ENCODE measurements at regions not wholly inside any gene's neighbourhood (a gene's known extent, or its start where the extent isn't known, plus 50 kb on each side); places are given as distances from the start of the nearest gene placed in this dataset.

GRCh38 chr13:24038841-24039330 lies 121.6 kb upstream of the SPATA13 start:
- Histone ChIP-seq H3K9ac (ENCODE audit: low read length) (no peak overlapping the region), H4K20me1 (ENCODE audit: insufficient read depth) (no peaks in the 10 kb centered on the region), H3K4me2 (ENCODE audit: low read length) (no peak overlapping the region), H3K9me2 (ENCODE audit: insufficient read depth, low read length) (no peaks in the 10 kb centered on the region), H3K27ac (ENCODE audit: low read length) (no peak overlapping the region), H3K27me3 (ENCODE audit: insufficient read depth, low read depth, low read length) (no peaks in the 10 kb centered on the region), H3K4me3 (ENCODE audit: low read length) (no peak overlapping the region), H3K79me2 (replicated peaks; ENCODE audit: insufficient read depth, low read length) (no peaks in the 10 kb centered on the region), H3K9me3 (ENCODE audit: low read length) (no peaks in the 10 kb centered on the region), H2AFZ (ENCODE audit: low read depth, low read length) (no peak overlapping the region), H3F3A (ENCODE audit: insufficient read depth, low read length, poor library complexity, severe bottlenecking) (no peaks in the 10 kb centered on the region), H3K36me3 (ENCODE audit: insufficient read depth, low read length) (no peaks in the 10 kb centered on the region)
- TF ChIP-seq RAD21 (conservative IDR thresholded peaks at IDR 0.05): no peak
- no peak for TF ChIP-seq CTCF (IDR thresholded peaks at IDR 0.05; ENCODE audit: poor library complexity, severe bottlenecking)
- TF ChIP-seq EP300 (conservative IDR thresholded peaks at IDR 0.05; ENCODE audit: poor library complexity, severe bottlenecking): no peak
- no peak for TF ChIP-seq TAF1 (IDR thresholded peaks at IDR 0.05; ENCODE audit: low read depth)
- TF ChIP-seq EZH2 (IDR thresholded peaks at IDR 0.05; ENCODE audit: borderline replicate concordance, insufficient read depth, low read length, poor library complexity, severe bottlenecking): no peak
- no peak for TF ChIP-seq SMC3 (conservative IDR thresholded peaks at IDR 0.05; ENCODE audit: poor library complexity)
- TF ChIP-seq REST (IDR thresholded peaks at IDR 0.05; ENCODE audit: borderline replicate concordance): no peak
- no peak for TF ChIP-seq MXI1 (conservative IDR thresholded peaks at IDR 0.05; ENCODE audit: poor library complexity, severe bottlenecking)
- no peak for TF ChIP-seq POLR2AphosphoS5 (IDR thresholded peaks at IDR 0.05)

- H3K9ac ChIP-seq (ENCODE audit: low read length): no peak overlapping the region
- H3K4me2 ChIP-seq (ENCODE audit: low read length): no peak overlapping the region
- H3K27ac ChIP-seq (ENCODE audit: low read length): no peak overlapping the region
- TF ChIP-seq MXI1 (conservative IDR thresholded peaks at IDR 0.05; ENCODE audit: poor library complexity, severe bottlenecking) (no peak), REST (IDR thresholded peaks at IDR 0.05; ENCODE audit: borderline replicate concordance) (no peak)
- H3K9me3 ChIP-seq (ENCODE audit: low read length): no peaks in the 10 kb centered on the region
- no peaks in the 10 kb centered on the region for H4K20me1 ChIP-seq (ENCODE audit: insufficient read depth)
- no peaks in the 10 kb centered on the region for H3K27me3 ChIP-seq (ENCODE audit: insufficient read depth, low read depth, low read length)
- no peak overlapping the region for H2AFZ ChIP-seq (ENCODE audit: low read depth, low read length)
- H3K36me3 ChIP-seq (ENCODE audit: insufficient read depth, low read length): no peaks in the 10 kb centered on the region
- H3K4me3 ChIP-seq (ENCODE audit: low read length): no peak overlapping the region
- H3K9me2 ChIP-seq (ENCODE audit: insufficient read depth, low read length): no peaks in the 10 kb centered on the region
- no peaks in the 10 kb centered on the region for H3F3A ChIP-seq (ENCODE audit: insufficient read depth, low read length, poor library complexity, severe bottlenecking)
- no peaks in the 10 kb centered on the region for H3K79me2 ChIP-seq (replicated peaks; ENCODE audit: insufficient read depth, low read length)
These were observed 120.7 kb upstream of the SPATA13 start for GRCh38 chr13:24039621-24040475.

Measured in neural cell (in vitro differentiated cells).